ENCODE measurements at regions not wholly inside any gene's neighbourhood (a gene's known extent, or its start where the extent isn't known, plus 50 kb on each side); places are given as distances from the start of the nearest gene placed in this dataset.

DNA sequence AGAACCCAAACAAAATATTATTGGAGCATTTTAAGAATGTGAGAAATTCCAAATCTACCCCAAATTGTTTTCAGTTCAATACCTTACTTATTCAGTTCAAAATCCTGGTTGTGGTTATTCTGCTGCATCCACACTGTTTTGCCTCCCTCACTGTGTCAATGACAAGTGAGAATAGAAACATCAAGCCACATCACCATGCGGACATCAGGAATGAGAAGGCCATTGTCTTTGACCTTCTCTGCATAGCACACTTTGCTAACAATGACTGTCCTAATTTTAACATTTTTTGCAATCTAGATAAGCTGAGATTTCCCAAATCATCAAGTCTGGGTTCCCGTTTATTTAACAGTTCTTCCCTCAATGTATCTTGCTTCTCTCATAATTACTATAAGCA, 93.7 kb downstream of the ELAPOR2 start:
- no peak overlapping the region for H3K27ac ChIP-seq
- DNase-seq (ENCODE audit: low spot score), result no peak
- TF ChIP-seq, protein P1, sequence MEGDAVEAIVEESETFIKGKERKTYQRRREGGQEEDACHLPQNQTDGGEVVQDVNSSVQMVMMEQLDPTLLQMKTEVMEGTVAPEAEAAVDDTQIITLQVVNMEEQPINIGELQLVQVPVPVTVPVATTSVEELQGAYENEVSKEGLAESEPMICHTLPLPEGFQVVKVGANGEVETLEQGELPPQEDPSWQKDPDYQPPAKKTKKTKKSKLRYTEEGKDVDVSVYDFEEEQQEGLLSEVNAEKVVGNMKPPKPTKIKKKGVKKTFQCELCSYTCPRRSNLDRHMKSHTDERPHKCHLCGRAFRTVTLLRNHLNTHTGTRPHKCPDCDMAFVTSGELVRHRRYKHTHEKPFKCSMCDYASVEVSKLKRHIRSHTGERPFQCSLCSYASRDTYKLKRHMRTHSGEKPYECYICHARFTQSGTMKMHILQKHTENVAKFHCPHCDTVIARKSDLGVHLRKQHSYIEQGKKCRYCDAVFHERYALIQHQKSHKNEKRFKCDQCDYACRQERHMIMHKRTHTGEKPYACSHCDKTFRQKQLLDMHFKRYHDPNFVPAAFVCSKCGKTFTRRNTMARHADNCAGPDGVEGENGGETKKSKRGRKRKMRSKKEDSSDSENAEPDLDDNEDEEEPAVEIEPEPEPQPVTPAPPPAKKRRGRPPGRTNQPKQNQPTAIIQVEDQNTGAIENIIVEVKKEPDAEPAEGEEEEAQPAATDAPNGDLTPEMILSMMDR (conservative IDR thresholded peaks at IDR 0.05; ENCODE audit: low read depth), result no peak
- CTCF ChIA-PET, result interaction anchor here (0.5 to 0.6 kb wide), 2 partner anchors 28 to 200 kb away, joined by 3 read pairs; no protein-coding TSS in a partner anchor
- POLR2A ChIA-PET (ENCODE audit: low non-redundant PET), result no interaction called here

DNA sequence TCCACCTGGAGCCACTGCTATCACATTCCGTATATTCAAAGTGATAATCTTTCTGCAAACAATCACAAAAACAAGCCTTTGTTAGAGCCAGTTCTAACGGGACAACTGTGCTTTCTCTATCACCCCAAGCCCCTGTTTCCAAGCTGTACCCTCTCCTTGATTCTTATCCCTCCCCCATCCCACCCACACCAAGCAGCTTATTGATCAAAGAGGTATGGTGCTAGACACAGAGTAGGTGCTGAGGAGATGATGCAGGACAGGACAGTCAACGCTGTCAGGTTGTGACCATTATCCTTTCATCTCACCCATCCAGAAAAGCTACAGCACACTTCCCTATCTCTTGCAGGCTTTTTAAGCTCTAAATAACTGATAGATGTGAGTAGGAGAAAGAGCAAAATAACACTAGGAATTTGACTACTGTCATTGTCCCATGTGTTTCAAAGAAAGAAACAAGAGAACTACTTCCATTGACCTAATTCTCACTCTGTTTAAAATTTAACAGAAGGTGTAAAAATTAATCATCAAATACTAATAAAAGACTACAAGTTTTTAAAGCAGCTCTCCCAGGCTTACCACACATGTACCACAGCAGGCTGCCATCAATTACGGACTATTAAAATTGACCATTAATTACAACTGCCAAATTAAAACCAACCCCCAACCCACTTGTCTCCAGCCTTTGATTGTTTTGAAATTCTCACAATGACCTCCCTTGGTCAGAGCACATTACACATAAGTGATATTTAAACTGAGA, 94.3 kb downstream of the ELAPOR2 start:
- TF ChIP-seq, protein P1 (conservative IDR thresholded peaks at IDR 0.05; ENCODE audit: low read depth), result no peak
- CTCF ChIA-PET, result interaction anchor here (0.5 to 0.6 kb wide), 2 partner anchors 28 to 201 kb away, joined by 3 read pairs; no protein-coding TSS in a partner anchor
- POLR2A ChIA-PET (ENCODE audit: low non-redundant PET), result no interaction called here
- no peak overlapping the region for H3K27ac ChIP-seq
- no peak for DNase-seq (ENCODE audit: low spot score)

DNA sequence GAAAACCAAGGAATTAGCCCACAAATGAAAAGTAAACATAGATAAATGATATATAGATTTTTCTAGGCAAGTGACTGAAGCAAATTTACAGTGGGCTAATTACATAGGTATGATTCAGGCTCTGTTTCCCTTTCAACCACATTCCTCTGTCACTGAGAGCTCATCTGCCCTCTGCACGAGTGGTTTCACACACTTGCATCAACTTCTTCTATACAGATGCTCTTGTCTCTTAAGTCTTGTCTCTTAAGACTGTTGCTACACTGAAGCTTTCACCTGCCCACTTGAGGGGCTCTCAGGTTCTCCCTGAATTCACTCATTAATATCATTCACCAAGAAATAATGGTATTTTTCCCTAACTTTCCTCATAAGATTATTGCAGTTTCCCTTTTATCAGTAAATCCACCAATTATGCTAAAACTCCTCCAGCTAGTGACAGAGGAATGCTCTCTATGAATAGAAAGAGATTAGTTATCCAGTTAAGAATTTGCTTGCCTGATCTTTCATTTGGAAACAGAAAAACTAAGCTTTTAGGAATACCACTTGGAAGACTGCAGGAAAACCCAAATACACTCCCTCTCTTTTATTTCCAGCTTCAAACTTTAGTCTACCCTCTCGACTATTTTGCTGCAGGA, 95.7 kb downstream of the ELAPOR2 start:
- CTCF ChIA-PET, result no interaction called here
- no peak for DNase-seq (ENCODE audit: low spot score)
- POLR2A ChIA-PET (ENCODE audit: low non-redundant PET), result no interaction called here
- no peak overlapping the region for H3K27ac ChIP-seq
- TF ChIP-seq, protein P1 (conservative IDR thresholded peaks at IDR 0.05; ENCODE audit: low read depth), result no peak

DNA sequence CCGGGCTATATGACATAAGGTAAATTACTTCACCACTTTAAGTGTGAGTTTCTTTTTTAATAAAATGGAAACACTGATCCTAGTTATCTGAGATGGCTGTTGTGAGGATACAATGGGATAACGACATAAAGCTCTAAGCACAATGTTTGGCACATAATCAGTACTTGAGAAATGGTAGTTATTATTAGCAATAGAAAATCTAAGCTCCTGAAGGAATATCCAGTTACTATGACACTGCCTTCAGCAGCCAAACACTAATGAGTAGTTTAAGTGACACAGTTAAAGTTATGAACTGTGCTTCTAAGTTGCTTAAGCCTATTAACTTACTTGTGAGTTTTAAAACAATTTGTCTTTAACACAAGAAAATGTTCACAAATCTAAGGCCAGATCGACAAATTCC, 96.8 kb downstream of the ELAPOR2 start:
- ChIA-PET CTCF (no interaction called here), POLR2A (ENCODE audit: low non-redundant PET) (no interaction called here)
- no peak for DNase-seq (ENCODE audit: low spot score)
- no peak overlapping the region for H3K27ac ChIP-seq
- TF ChIP-seq, protein P1 (conservative IDR thresholded peaks at IDR 0.05; ENCODE audit: low read depth), result no peak

DNA sequence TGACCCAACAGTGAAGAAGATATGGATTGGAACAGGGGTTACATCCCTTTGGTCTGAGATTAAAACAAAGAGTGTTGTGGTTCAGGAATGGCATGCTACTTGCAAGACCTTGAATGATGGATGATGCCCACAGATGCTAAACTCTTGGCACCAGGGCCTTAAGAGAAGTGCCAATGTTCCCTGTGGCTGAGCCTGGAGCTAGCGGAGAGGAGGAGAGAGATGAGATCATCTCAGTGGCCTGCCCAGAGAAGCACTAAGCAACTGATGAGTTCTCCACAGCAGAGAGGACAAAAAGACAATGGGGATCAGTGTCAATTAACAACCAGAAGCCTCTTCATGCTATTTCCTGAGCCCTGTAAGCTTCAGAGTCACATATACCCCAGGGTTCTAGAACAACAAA, 97.8 kb downstream of the ELAPOR2 start:
- DNase-seq (ENCODE audit: low spot score), result no peak
- TF ChIP-seq, protein P1 (conservative IDR thresholded peaks at IDR 0.05; ENCODE audit: low read depth), result no peak
- no peak overlapping the region for H3K27ac ChIP-seq
- ChIA-PET POLR2A (ENCODE audit: low non-redundant PET) (no interaction called here), CTCF (no interaction called here)

DNA sequence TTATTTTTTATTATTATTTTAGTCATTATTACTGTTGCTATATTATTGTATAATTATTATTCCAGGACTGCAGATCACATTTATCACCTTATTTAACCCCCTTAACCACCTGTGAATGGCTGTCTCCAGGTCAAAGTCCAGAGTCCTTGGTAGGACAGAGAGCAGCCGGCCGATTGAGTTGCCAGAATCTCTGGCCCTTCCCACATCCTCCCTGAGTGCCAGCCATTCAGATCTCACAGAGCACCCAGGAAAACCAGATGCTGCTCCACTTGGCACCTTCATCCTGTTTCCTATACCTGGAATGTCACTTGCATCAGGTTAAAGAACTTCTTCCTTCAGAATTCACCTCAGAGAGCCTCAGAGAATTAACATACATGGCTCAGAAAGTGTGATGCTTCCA, 101.1 kb downstream of the ELAPOR2 start:
- H3K27ac ChIP-seq, result no peak overlapping the region
- TF ChIP-seq, protein P1 (conservative IDR thresholded peaks at IDR 0.05; ENCODE audit: low read depth), result no peak
- CTCF ChIA-PET, result no interaction called here
- POLR2A ChIA-PET (ENCODE audit: low non-redundant PET), result no interaction called here
- DNase-seq (ENCODE audit: low spot score), result no peak
